HFFc6 (cell line): ENCODE measurements at regions not wholly inside any gene's neighbourhood (a gene's known extent, or its start where the extent isn't known, plus 50 kb on each side); places are given as distances from the start of the nearest gene placed in this dataset.

Experiments
- DNase-seq: peaks from one replicate; pipeline ENCODE4 v3.0.0-alpha.2; 2018
- H3K27ac Mint-ChIP-seq: 2 replicates; pipeline ENCODE4 v1.8.0; 2020; ENCODE audit warnings: mild to moderate bottlenecking, mixed read lengths
- H3K27me3 Mint-ChIP-seq: 2 replicates; pipeline ENCODE4 v1.8.0; 2021; ENCODE audit warnings: mild to moderate bottlenecking, moderate library complexity, mixed read lengths; ENCODE audit not compliant: insufficient read depth
- H3K36me3 Mint-ChIP-seq: 2 replicates; pipeline ENCODE4 v1.8.0; 2021; ENCODE audit warnings: low read depth, mixed read lengths
- H3K4me1 Mint-ChIP-seq: 2 replicates; pipeline ENCODE4 v1.8.0; 2020; ENCODE audit warnings: low read depth, mixed read lengths
- H3K4me3 Mint-ChIP-seq: 2 replicates; pipeline ENCODE4 v1.8.0; 2020; ENCODE audit warnings: mild to moderate bottlenecking, moderate library complexity, mixed read lengths
- H3K9me3 Mint-ChIP-seq: 2 replicates; pipeline ENCODE4 v1.8.0; 2020; ENCODE audit warnings: mild to moderate bottlenecking, mixed read lengths
- TF ChIP-seq, protein P1 (sequence below): fragments of 200-600 bp; sonication (generic); IDR thresholded peaks from 2 replicates; pipeline ENCODE4 v1.5.0; 2021; ENCODE audit warnings: antibody characterized with exemption, mild to moderate bottlenecking

DNA sequence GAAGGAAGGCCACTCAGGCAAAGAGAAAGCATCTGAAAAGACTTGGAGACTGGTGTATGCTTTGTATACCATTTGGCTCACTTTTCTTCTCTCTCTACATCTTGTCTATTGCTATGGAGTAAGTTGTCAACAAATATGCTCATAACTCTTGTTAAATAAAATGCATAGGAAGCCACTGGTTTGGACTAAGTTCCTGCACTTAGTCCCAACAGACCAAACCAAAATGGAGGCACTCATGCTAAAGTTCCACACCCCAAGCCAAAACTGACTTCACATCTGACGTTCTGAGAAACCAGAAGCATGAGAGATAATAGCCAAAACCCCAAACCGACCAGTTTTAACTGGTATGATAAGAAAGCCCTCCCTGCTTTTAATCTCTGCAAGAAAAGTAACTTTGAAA lies 135.3 kb upstream of the LYPLAL1 start:
- Mint-ChIP-seq H3K4me1 (peaks cover 12% of the 10 kb centered on the region; the same call in 1 of the 2 replicates), H3K27me3 (no peaks in the 10 kb centered on the region), H3K9me3 (no peaks in the 10 kb centered on the region; the same call in 1 of the 2 replicates), H3K36me3 (no peaks in the 10 kb centered on the region), H3K27ac (no peak overlapping the region), H3K4me3 (no peak overlapping the region)
- TF ChIP-seq, protein P1, sequence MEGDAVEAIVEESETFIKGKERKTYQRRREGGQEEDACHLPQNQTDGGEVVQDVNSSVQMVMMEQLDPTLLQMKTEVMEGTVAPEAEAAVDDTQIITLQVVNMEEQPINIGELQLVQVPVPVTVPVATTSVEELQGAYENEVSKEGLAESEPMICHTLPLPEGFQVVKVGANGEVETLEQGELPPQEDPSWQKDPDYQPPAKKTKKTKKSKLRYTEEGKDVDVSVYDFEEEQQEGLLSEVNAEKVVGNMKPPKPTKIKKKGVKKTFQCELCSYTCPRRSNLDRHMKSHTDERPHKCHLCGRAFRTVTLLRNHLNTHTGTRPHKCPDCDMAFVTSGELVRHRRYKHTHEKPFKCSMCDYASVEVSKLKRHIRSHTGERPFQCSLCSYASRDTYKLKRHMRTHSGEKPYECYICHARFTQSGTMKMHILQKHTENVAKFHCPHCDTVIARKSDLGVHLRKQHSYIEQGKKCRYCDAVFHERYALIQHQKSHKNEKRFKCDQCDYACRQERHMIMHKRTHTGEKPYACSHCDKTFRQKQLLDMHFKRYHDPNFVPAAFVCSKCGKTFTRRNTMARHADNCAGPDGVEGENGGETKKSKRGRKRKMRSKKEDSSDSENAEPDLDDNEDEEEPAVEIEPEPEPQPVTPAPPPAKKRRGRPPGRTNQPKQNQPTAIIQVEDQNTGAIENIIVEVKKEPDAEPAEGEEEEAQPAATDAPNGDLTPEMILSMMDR, result no peak
- DNase-seq, result no peak

DNA sequence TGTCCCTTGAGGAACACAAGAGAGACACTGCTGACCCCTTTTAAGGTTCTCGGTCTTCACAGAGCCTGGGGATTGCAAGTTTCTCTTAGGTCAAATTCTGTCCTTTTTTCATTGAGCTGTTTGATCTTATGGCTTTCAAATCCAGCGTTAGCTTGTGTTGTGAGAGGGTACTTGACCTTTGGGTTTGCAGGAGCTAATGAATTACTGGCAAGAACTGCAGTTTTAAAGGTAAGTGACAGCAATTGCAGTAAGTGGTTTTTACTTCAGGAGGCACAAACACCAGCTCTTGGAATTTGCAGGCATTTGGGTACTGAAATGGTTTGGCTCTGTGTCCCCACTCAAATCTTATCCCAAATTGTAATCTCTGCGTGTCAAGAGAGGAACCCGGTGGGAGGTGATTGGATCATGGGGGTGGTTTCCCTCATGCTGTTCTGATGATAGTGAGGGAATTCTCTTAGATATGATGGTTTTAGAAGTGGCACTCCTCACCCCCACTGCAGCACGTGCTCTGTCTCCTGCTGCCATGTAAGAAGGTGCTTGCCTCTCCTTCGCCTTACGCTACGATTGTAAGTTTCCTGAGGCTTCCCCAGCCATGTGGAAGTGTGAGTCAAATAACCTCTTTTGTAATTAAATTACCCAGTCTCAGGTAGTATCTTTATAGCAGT lies 134.5 kb upstream of the LYPLAL1 start:
- Mint-ChIP-seq H3K4me1 (peaks cover 12% of the 10 kb centered on the region; the same call in 1 of the 2 replicates), H3K36me3 (no peaks in the 10 kb centered on the region), H3K9me3 (no peaks in the 10 kb centered on the region; the same call in 1 of the 2 replicates), H3K4me3 (no peak overlapping the region), H3K27me3 (no peaks in the 10 kb centered on the region), H3K27ac (no peak overlapping the region)
- TF ChIP-seq, protein P1, result no peak
- DNase-seq, result no peak

DNA sequence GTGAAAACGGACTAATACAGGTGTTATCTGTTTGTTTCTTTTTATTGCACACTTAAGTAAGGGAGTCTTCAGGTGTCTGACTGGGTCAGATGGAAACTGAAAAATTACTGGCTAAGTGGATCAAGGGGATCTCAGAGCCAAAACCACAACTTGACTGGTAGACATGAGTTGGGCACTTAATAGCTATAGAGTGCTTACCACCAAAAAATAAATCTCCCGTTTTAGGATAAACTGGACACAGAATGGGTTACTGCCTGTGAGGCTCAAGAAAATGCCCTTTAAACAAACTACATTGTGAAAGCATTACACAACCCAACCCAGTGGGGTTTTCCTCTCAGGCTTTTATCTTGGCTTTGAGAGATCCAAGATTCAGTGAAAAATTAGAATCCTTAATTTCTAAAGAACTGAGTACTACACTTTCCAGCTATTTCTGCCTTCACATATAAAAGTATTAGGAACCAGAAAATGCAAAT lies 134.0 kb upstream of the LYPLAL1 start:
- Mint-ChIP-seq H3K4me1 (peaks cover 12% of the 10 kb centered on the region; the same call in 1 of the 2 replicates), H3K36me3 (no peaks in the 10 kb centered on the region), H3K4me3 (no peak overlapping the region), H3K9me3 (no peaks in the 10 kb centered on the region; the same call in 1 of the 2 replicates), H3K27me3 (no peaks in the 10 kb centered on the region), H3K27ac (no peak overlapping the region)
- no peak for DNase-seq
- TF ChIP-seq, protein P1, result no peak

DNA sequence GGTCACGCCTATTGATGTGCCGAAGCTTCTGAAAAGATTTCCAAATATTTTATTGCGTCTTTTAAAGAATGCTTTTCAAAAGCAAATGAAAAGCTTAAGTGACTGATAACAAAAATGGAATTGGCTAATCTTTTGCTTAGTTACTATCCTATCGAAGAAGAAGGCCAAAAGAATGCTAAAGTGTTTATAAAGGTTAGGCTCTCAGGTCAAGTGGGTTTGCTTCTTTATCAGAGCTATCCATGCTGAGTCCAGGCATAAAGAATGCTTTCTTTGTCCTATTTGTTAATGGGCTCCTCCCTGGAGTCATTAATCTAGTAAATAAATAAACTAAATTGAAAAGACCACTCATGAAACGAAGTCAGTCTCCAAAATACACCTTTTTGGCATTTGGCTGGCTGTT lies 133.4 kb upstream of the LYPLAL1 start:
- no peaks in the 10 kb centered on the region for H3K36me3 Mint-ChIP-seq
- H3K9me3 Mint-ChIP-seq, result no peaks in the 10 kb centered on the region; the same call in 1 of the 2 replicates
- H3K4me3 Mint-ChIP-seq, result no peak overlapping the region
- TF ChIP-seq, protein P1, result no peak
- H3K27ac Mint-ChIP-seq, result no peak overlapping the region
- DNase-seq, result no peak
- peaks cover 12% of the 10 kb centered on the region; the same call in 1 of the 2 replicates for H3K4me1 Mint-ChIP-seq
- H3K27me3 Mint-ChIP-seq, result no peaks in the 10 kb centered on the region

DNA sequence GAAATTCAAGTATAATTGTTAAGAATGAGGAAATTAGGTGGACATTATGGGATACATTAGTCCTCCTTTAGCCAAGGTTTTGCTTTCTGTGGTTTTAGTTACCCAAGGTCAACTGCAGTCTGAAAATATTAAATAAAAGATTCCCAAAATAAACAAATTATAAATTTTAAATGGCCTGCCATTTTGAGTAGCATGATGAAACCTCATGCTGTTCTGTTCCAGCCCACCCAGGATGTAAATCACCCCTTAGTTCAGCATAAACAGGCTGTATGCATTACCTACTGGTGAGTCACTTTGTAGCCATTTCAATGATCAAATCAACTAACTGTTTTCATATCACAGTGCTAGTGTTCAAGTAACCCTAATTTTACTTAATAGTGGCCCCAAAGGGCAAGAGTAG lies 132.5 kb upstream of the LYPLAL1 start:
- H3K27me3 Mint-ChIP-seq, result no peaks in the 10 kb centered on the region
- H3K4me3 Mint-ChIP-seq, result no peak overlapping the region
- H3K9me3 Mint-ChIP-seq, result no peaks in the 10 kb centered on the region; the same call in 1 of the 2 replicates
- no peak overlapping the region for H3K27ac Mint-ChIP-seq
- TF ChIP-seq, protein P1, result no peak
- DNase-seq, result peak; percentile 25
- peaks cover 12% of the 10 kb centered on the region; the same call in 1 of the 2 replicates for H3K4me1 Mint-ChIP-seq
- H3K36me3 Mint-ChIP-seq, result no peaks in the 10 kb centered on the region
